GM19238 (cell line): ENCODE measurements at regions not wholly inside any gene's neighbourhood (a gene's known extent, or its start where the extent isn't known, plus 50 kb on each side); places are given as distances from the start of the nearest gene placed in this dataset.

ENCODE experiments used
- DNase-seq: peaks from one replicate; pipeline ENCODE4 v3.0.0; 2011; ENCODE audit warnings: low spot score; ENCODE audit not compliant: insufficient read length

GRCh38 chr1:239725933-239726332 is 339.6 kb downstream of the CHRM3 start:
- no peak for DNase-seq

GRCh38 chr1:239730378-239730777 is 344.0 kb downstream of the CHRM3 start:
- DNase-seq, result no peak

GRCh38 chr1:239731082-239731748 is 344.8 kb downstream of the CHRM3 start:
- no peak for DNase-seq

- DNase-seq, result no peak
Measured at GRCh38 chr1:239732770-239733169, 346.4 kb downstream of the CHRM3 start.

- no peak for DNase-seq
Measured at GRCh38 chr1:239733995-239734394, 347.6 kb downstream of the CHRM3 start.

- no peak for DNase-seq
Measured at GRCh38 chr1:239735111-239735510, 348.7 kb downstream of the CHRM3 start.

GRCh38 chr1:239736479-239736878 is 350.1 kb downstream of the CHRM3 start:
- DNase-seq, result no peak

- DNase-seq, result no peak
Measured at GRCh38 chr1:239739375-239739774, 352.3 kb upstream of the FMN2 start.

- DNase-seq, result no peak
Measured at GRCh38 chr1:239739919-239740318, 351.8 kb upstream of the FMN2 start.

GRCh38 chr1:239742416-239743109 is 349.1 kb upstream of the FMN2 start:
- DNase-seq, result no peak

- no peak for DNase-seq
Measured at GRCh38 chr1:239744851-239745250, 346.8 kb upstream of the FMN2 start.

GRCh38 chr1:239755107-239755912 is 336.4 kb upstream of the FMN2 start:
- no peak for DNase-seq

GRCh38 chr1:239757716-239758115 is 334.0 kb upstream of the FMN2 start:
- DNase-seq, result no peak

GRCh38 chr1:239758756-239759155 is 332.9 kb upstream of the FMN2 start:
- DNase-seq, result no peak

- DNase-seq, result no peak
Measured at GRCh38 chr1:239761509-239761908, 330.2 kb upstream of the FMN2 start.

GRCh38 chr1:239763850-239764249 is 327.8 kb upstream of the FMN2 start:
- no peak for DNase-seq

GRCh38 chr1:239764546-239764945 is 327.1 kb upstream of the FMN2 start:
- no peak for DNase-seq

GRCh38 chr1:239765163-239765562 is 326.5 kb upstream of the FMN2 start:
- no peak for DNase-seq

- DNase-seq, result no peak
Measured at GRCh38 chr1:239771550-239771949, 320.1 kb upstream of the FMN2 start.

GRCh38 chr1:239772446-239772845 is 319.2 kb upstream of the FMN2 start:
- DNase-seq, result no peak

GRCh38 chr1:239775466-239775865 is 316.2 kb upstream of the FMN2 start:
- DNase-seq, result no peak

- no peak for DNase-seq
Measured at GRCh38 chr1:239778208-239778813, 313.4 kb upstream of the FMN2 start.
